Adrenal gland (tissue), 5 donors: ENCODE measurements at regions not wholly inside any gene's neighbourhood (a gene's known extent, or its start where the extent isn't known, plus 50 kb on each side); places are given as distances from the start of the nearest gene placed in this dataset.

ENCODE experiments used
- POLR2A ChIP-seq, 2 donors: fragments of 450-650 bp; IDR thresholded peaks; one replicate each; pipeline ENCODE4 v1.6.1; 2017; ENCODE audit warnings: antibody characterized with exemption in 2 of 2, mild to moderate bottlenecking in 2 of 2, moderate library complexity in 1 of 2
- TF ChIP-seq, protein P1 (sequence below), 6 experiments: fragments of 450-650 bp in 4 of 6; fragments of 200-600 bp in 2 of 6; sonication (generic) in 1 of 6; IDR thresholded peaks; 1 replicate in 5 of 6; 2 replicates in 1 of 6; pipeline versions ENCODE4 v1.5.1 to v1.8.0; 2016 to 2021; ENCODE audit warnings: antibody characterized with exemption in 6 of 6, mild to moderate bottlenecking in 2 of 6, moderate library complexity in 1 of 6
- donor health status: DM: no; HTN: no; CAD: no.

DNA sequence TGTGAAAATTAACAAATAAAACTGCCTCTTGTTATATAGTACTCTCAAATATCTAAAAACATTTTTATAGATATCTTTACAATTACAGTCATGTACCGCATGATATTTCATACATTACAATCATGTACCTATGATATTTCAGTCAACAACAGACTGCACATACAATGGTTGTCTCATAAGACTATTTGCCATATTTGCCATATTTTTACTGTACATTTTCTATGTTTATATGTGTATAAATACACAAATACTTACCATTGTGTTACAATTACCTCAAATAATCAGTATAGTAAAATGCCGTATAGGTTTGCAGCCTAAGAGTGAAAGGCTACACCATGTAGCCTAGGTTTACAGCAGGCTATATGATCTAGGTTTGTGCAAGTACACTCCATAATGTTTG lies 336.0 kb upstream of the PCDH15 start:
- TF ChIP-seq POLR2A (IDR thresholded peaks at IDR 0.05), result no peak
- TF ChIP-seq, protein P1, sequence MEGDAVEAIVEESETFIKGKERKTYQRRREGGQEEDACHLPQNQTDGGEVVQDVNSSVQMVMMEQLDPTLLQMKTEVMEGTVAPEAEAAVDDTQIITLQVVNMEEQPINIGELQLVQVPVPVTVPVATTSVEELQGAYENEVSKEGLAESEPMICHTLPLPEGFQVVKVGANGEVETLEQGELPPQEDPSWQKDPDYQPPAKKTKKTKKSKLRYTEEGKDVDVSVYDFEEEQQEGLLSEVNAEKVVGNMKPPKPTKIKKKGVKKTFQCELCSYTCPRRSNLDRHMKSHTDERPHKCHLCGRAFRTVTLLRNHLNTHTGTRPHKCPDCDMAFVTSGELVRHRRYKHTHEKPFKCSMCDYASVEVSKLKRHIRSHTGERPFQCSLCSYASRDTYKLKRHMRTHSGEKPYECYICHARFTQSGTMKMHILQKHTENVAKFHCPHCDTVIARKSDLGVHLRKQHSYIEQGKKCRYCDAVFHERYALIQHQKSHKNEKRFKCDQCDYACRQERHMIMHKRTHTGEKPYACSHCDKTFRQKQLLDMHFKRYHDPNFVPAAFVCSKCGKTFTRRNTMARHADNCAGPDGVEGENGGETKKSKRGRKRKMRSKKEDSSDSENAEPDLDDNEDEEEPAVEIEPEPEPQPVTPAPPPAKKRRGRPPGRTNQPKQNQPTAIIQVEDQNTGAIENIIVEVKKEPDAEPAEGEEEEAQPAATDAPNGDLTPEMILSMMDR (IDR thresholded peaks at IDR 0.05), result no peak
